HG03378 (cell line): ENCODE measurements at regions not wholly inside any gene's neighbourhood (a gene's known extent, or its start where the extent isn't known, plus 50 kb on each side); places are given as distances from the start of the nearest gene placed in this dataset.

Experiments
- ATAC-seq: cut with Tn5 transposase; IDR thresholded peaks from one replicate; pipeline ENCODE4 v1.9.1; 2021; ENCODE audit warnings: mild to moderate bottlenecking, moderate library complexity; ENCODE audit not compliant: unreplicated experiment

- ATAC-seq = no peak
These were observed 66.7 kb downstream of the CD164 start for GRCh38 chr6:109315341-109316110.

- ATAC-seq = no peak
These were observed 68.0 kb downstream of the CD164 start for GRCh38 chr6:109314313-109314712.

GRCh38 chr6:109313139-109313538 lies 69.1 kb downstream of the CD164 start:
- ATAC-seq = no peak

- ATAC-seq = no peak
These were observed 70.8 kb downstream of the CD164 start for GRCh38 chr6:109311471-109311870.

- no peak for ATAC-seq
These were observed 72.3 kb downstream of the CD164 start for GRCh38 chr6:109309917-109310316.

GRCh38 chr6:109308018-109308492 lies 74.2 kb downstream of the CD164 start:
- no peak for ATAC-seq

- ATAC-seq = no peak
These were observed 75.5 kb downstream of the CD164 start for GRCh38 chr6:109306733-109307132.

- ATAC-seq = no peak
These were observed 77.2 kb downstream of the CD164 start for GRCh38 chr6:109305028-109305427.

- peak; percentile 53 for ATAC-seq
These were observed 77.8 kb downstream of the CD164 start for GRCh38 chr6:109304284-109305015.

- ATAC-seq = no peak
These were observed 78.5 kb downstream of the CD164 start for GRCh38 chr6:109303640-109304283.

GRCh38 chr6:109303164-109303563 lies 79.1 kb downstream of the CD164 start:
- no peak for ATAC-seq

- ATAC-seq = no peak
These were observed 80.1 kb downstream of the CD164 start for GRCh38 chr6:109302176-109302575.

- ATAC-seq = no peak
These were observed 80.8 kb downstream of the CD164 start for GRCh38 chr6:109301418-109301817.

- no peak for ATAC-seq
These were observed 81.4 kb downstream of the CD164 start for GRCh38 chr6:109300874-109301273.

- no peak for ATAC-seq
These were observed 82.3 kb downstream of the CD164 start for GRCh38 chr6:109299776-109300564.

GRCh38 chr6:109299265-109299607 lies 83.0 kb downstream of the CD164 start:
- ATAC-seq = no peak

GRCh38 chr6:109298605-109299264 lies 83.5 kb downstream of the CD164 start:
- ATAC-seq = no peak

- no peak for ATAC-seq
These were observed 84.7 kb downstream of the CD164 start for GRCh38 chr6:109297406-109298110.

GRCh38 chr6:109296971-109297372 lies 85.3 kb downstream of the CD164 start:
- no peak for ATAC-seq

GRCh38 chr6:109296452-109296851 lies 85.8 kb downstream of the CD164 start:
- no peak for ATAC-seq
